ENCODE measurements at regions not wholly inside any gene's neighbourhood (a gene's known extent, or its start where the extent isn't known, plus 50 kb on each side); places are given as distances from the start of the nearest gene placed in this dataset.

DNA sequence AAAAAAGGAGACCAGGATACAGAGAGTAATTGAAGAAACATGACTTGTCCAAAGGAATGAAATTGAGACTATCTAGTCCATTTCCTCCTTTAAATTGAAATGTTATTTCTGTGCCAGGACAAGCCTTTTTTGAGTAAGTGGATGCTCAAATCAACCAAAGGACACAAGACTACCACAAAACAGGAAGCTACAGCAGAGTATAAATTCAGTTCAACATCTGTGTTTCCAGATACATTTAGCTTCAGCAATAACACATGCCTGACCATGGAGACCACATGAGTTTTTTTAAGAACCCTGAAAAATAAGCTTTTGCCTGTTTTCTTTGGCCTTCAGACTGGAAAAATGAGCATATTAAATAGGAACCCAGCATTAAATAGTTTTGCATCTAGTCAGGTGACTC, 707.5 kb downstream of the ZWINT start:
- DNase-seq (ENCODE audit: low read depth), result no peak
- TF ChIP-seq, protein P1, sequence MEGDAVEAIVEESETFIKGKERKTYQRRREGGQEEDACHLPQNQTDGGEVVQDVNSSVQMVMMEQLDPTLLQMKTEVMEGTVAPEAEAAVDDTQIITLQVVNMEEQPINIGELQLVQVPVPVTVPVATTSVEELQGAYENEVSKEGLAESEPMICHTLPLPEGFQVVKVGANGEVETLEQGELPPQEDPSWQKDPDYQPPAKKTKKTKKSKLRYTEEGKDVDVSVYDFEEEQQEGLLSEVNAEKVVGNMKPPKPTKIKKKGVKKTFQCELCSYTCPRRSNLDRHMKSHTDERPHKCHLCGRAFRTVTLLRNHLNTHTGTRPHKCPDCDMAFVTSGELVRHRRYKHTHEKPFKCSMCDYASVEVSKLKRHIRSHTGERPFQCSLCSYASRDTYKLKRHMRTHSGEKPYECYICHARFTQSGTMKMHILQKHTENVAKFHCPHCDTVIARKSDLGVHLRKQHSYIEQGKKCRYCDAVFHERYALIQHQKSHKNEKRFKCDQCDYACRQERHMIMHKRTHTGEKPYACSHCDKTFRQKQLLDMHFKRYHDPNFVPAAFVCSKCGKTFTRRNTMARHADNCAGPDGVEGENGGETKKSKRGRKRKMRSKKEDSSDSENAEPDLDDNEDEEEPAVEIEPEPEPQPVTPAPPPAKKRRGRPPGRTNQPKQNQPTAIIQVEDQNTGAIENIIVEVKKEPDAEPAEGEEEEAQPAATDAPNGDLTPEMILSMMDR (conservative IDR thresholded peaks at IDR 0.05; ENCODE audit: low read depth, low read length), result no peak

DNA sequence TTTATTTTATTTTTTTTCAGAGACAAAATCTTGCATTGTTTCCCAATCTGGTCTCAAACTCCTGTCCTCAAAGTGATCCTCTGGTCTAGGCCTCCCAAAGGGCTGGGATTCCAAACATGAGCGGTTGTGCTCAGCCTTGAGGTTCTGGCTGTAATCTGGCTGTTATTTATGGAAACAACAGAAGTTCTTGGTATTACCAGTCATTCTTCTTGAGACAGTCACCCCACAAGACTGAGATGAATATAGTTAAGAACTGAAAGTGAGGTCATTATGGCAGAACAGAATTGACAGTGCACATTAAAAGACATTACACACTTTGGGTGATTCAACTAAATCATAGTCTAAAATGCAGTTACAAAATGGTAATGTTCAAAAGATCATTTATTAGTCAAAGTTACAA, 719.5 kb downstream of the ZWINT start:
- TF ChIP-seq, protein P1 (conservative IDR thresholded peaks at IDR 0.05; ENCODE audit: low read depth, low read length), result no peak
- no peak for DNase-seq (ENCODE audit: low read depth)
- no peak overlapping the region for H3K4me3 ChIP-seq (ENCODE audit: low read depth, low read length)

More for the DNA sequence above, 707.5 kb downstream of the ZWINT start:
- H3K4me3 ChIP-seq (ENCODE audit: low read depth, low read length), result no peak overlapping the region

DNA sequence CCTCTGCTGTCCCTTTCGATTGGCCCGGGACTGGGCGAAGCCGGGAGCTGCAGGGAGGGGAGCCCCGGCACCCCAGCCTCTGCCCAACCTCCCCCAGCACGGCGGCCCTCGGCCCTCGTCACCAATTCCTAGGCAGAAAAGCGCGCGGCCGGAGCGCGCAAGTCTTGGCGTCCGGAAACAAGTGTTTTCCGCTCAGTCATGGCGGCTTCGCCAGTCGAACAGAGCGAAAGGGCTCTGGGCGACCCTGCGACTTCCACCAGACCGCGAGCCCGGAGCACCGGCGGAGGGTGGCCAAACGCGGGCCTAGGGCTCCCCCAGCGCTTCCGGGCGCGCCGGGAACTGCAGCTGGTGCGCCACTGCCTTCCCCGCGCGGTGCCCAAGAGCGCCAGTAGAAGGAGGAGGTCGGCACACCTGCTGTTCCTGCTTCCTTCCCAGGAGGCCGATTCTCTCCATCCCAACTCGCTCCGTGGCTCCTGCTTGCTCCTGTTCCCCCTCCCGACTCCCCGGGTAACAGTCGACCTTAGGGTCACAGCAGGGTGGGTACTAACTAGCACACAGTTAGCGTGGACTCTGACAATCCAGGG, 729.9 kb downstream of the ZWINT start:
- TF ChIP-seq, protein P1 (conservative IDR thresholded peaks at IDR 0.05; ENCODE audit: low read depth, low read length), result peak; percentile 45
- peak; percentile 17 for DNase-seq (ENCODE audit: low read depth)
- H3K4me3 ChIP-seq (ENCODE audit: low read depth, low read length), result peak overlapping the region; percentile 39

DNA sequence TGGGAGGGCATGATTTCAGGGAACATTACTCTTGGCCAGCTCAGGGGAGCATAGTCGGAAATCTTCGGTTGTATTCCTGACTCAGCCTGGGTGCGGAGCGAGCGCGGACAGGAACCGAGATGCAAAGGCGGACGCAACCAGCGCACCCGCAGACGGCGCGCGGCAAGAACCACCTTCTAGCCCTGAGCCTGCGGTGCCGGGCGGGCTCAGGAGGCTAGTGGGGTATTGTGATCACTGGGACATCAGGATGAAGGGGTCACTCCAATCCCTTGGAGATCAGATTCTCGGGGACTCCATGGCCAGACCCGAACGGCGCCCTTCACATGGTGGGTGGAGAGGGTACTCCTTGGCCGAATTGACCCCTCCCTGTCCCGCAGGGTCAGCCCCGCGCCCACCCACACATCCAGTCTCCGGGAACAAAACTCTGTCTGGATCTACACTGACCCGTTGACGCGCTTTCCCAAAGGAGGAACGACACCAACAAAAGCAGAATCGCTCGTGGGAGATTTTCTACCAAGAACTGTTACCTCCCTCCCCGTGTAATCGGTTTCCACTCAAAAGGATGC, 730.5 kb downstream of the ZWINT start:
- TF ChIP-seq, protein P1 (conservative IDR thresholded peaks at IDR 0.05; ENCODE audit: low read depth, low read length), result no peak
- H3K4me3 ChIP-seq (ENCODE audit: low read depth, low read length), result peak overlapping the region; percentile 39
- no peak for DNase-seq (ENCODE audit: low read depth)

DNA sequence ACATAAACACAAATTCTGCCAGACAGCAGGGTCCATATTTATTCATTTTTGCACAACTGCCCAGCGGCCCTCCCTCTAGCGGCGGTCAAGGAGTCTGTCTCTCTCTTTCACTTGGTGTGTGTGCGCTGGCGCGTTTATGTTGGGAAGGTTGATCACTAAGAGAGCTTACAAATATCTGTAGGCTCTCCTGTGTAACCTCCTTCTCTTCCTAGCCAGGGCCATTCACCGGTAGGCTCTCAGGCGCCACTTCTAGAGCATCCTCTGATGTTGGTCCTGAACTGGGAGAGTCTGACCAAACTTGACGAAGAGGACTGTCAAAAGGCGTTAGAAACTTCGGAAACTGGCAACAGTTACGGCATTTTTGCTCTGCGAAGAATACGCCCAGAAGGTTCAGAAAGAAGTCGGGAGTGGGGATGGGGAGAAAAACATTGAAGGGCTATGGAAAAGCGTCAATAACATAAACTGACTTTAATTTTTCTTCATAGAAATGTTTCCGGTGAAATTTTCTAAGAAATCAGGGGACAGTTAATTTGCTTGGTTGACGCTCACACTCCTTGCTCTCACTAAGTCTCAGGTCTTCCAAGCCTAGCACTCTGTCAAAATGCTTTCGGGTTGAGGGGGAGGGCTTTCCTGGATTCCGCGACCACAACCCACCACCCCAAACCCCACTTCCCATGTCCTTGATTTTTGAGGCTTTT, 731.1 kb downstream of the ZWINT start:
- H3K4me3 ChIP-seq (ENCODE audit: low read depth, low read length), result no peak overlapping the region
- DNase-seq (ENCODE audit: low read depth), result peak; percentile 48
- TF ChIP-seq, protein P1 (conservative IDR thresholded peaks at IDR 0.05; ENCODE audit: low read depth, low read length), result peak; percentile 69

DNA sequence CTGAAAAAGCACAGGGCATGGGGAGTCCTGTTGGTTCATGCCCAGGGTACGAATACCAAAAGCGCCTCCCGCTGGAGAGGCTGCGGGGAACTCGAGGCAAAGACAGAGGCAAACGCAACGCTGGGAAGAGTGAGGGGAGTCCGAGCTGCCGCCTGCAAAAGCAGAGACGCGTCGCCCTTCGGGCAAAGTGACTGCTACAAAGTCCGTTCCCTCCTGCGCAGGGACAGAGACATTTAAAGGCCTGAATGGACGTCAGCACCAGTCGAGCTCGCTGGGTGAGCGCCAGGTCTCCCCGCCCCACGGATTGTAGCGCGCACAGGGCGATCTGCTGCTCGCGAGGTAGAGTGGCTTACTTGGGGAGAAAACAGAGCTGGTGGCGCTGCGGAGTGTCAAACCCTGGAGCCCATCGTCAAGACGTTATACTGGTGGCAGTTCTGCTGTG, 732.8 kb downstream of the ZWINT start:
- H3K4me3 ChIP-seq (ENCODE audit: low read depth, low read length), result no peak overlapping the region
- DNase-seq (ENCODE audit: low read depth), result no peak
- TF ChIP-seq, protein P1 (conservative IDR thresholded peaks at IDR 0.05; ENCODE audit: low read depth, low read length), result no peak

Data from choroid plexus epithelial cell (primary cell).